ENCODE measurements at regions not wholly inside any gene's neighbourhood (a gene's known extent, or its start where the extent isn't known, plus 50 kb on each side); places are given as distances from the start of the nearest gene placed in this dataset.

- Histone ChIP-seq H3K27me3 (ENCODE audit: control insufficient read depth, insufficient read depth, low read length, poor library complexity, severe bottlenecking) (no peaks in the 10 kb centered on the region), H3K9me3 (ENCODE audit: control insufficient read depth, low read length) (no peaks in the 10 kb centered on the region), H3K4me3 (ENCODE audit: low read length) (no peak overlapping the region), H3K9ac (ENCODE audit: extremely low read depth, low read length, poor library complexity, severe bottlenecking) (no peak overlapping the region), H3K36me3 (ENCODE audit: control insufficient read depth, insufficient read depth, low read length) (no peaks in the 10 kb centered on the region), H3K27ac (ENCODE audit: low read depth, low read length) (no peak overlapping the region), H3K4me1 (ENCODE audit: control insufficient read depth, insufficient read depth, low read length) (peaks cover 9% of the 10 kb centered on the region)
- Mint-ChIP-seq H3K36me3 (ENCODE audit: low read depth) (no peaks in the 10 kb centered on the region), H3K9me3 (peaks cover 3% of the 10 kb centered on the region), H3K27me3 (ENCODE audit: insufficient read depth) (no peaks in the 10 kb centered on the region), H3K27ac (no peak overlapping the region), H3K4me1 (peaks cover 17% of the 10 kb centered on the region), H3K4me3 (no peak overlapping the region)
- TF ChIP-seq, protein P1, sequence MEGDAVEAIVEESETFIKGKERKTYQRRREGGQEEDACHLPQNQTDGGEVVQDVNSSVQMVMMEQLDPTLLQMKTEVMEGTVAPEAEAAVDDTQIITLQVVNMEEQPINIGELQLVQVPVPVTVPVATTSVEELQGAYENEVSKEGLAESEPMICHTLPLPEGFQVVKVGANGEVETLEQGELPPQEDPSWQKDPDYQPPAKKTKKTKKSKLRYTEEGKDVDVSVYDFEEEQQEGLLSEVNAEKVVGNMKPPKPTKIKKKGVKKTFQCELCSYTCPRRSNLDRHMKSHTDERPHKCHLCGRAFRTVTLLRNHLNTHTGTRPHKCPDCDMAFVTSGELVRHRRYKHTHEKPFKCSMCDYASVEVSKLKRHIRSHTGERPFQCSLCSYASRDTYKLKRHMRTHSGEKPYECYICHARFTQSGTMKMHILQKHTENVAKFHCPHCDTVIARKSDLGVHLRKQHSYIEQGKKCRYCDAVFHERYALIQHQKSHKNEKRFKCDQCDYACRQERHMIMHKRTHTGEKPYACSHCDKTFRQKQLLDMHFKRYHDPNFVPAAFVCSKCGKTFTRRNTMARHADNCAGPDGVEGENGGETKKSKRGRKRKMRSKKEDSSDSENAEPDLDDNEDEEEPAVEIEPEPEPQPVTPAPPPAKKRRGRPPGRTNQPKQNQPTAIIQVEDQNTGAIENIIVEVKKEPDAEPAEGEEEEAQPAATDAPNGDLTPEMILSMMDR (conservative IDR thresholded peaks at IDR 0.05): no peak
- WGBS, 2 experiments (ENCODE audit: insufficient coverage in 1 of 2, insufficient read length in 1 of 2): 76 to 100% methylated on average over 1 to 4 of the region's 4 CpGs
- DNase-seq: no peak
Measured at GRCh38 chr18:67074309-67074708, 442.2 kb downstream of the DSEL start.

- no peaks in the 10 kb centered on the region for H3K27me3 Mint-ChIP-seq (ENCODE audit: insufficient read depth)
- H3K4me3 Mint-ChIP-seq: no peak overlapping the region
- Histone ChIP-seq H3K4me3 (ENCODE audit: low read length) (no peak overlapping the region), H3K9me3 (ENCODE audit: control insufficient read depth, low read length) (no peaks in the 10 kb centered on the region), H3K9ac (ENCODE audit: extremely low read depth, low read length, poor library complexity, severe bottlenecking) (no peak overlapping the region), H3K27ac (ENCODE audit: low read depth, low read length) (no peak overlapping the region), H3K4me1 (ENCODE audit: control insufficient read depth, insufficient read depth, low read length) (peaks cover 8% of the 10 kb centered on the region), H3K36me3 (ENCODE audit: control insufficient read depth, insufficient read depth, low read length) (no peaks in the 10 kb centered on the region), H3K27me3 (ENCODE audit: control insufficient read depth, insufficient read depth, low read length, poor library complexity, severe bottlenecking) (no peaks in the 10 kb centered on the region)
- DNase-seq: no peak
- H3K4me1 Mint-ChIP-seq: peaks cover 14% of the 10 kb centered on the region
- H3K36me3 Mint-ChIP-seq (ENCODE audit: low read depth): no peaks in the 10 kb centered on the region
- no peak overlapping the region for H3K27ac Mint-ChIP-seq
- peaks cover 6% of the 10 kb centered on the region for H3K9me3 Mint-ChIP-seq
- TF ChIP-seq, protein P1 (conservative IDR thresholded peaks at IDR 0.05): no peak
- WGBS, 2 experiments (ENCODE audit: insufficient coverage in 1 of 2, insufficient read length in 1 of 2): 82 to 95% methylated on average over 2 of the region's 2 CpGs
Measured at GRCh38 chr18:67072791-67073190, 443.7 kb downstream of the DSEL start.

GRCh38 chr18:67068608-67069007 lies 447.9 kb downstream of the DSEL start:
- no peak for DNase-seq
- no peaks in the 10 kb centered on the region for H3K4me1 ChIP-seq (ENCODE audit: control insufficient read depth, insufficient read depth, low read length)
- H3K36me3 ChIP-seq (ENCODE audit: control insufficient read depth, insufficient read depth, low read length): no peaks in the 10 kb centered on the region
- no peaks in the 10 kb centered on the region for H3K27me3 ChIP-seq (ENCODE audit: control insufficient read depth, insufficient read depth, low read length, poor library complexity, severe bottlenecking)
- TF ChIP-seq, protein P1 (conservative IDR thresholded peaks at IDR 0.05): no peak
- H3K9me3 ChIP-seq (ENCODE audit: control insufficient read depth, low read length): peaks cover 7% of the 10 kb centered on the region
- H3K27ac ChIP-seq (ENCODE audit: low read depth, low read length): no peak overlapping the region
- Mint-ChIP-seq H3K9me3 (peaks cover 14% of the 10 kb centered on the region), H3K36me3 (ENCODE audit: low read depth) (no peaks in the 10 kb centered on the region), H3K27ac (no peak overlapping the region), H3K27me3 (ENCODE audit: insufficient read depth) (no peaks in the 10 kb centered on the region), H3K4me3 (no peak overlapping the region), H3K4me1 (no peaks in the 10 kb centered on the region)
- no peak overlapping the region for H3K4me3 ChIP-seq (ENCODE audit: low read length)
- no peak overlapping the region for H3K9ac ChIP-seq (ENCODE audit: extremely low read depth, low read length, poor library complexity, severe bottlenecking)
- WGBS, 2 experiments (ENCODE audit: insufficient coverage in 1 of 2, insufficient read length in 1 of 2): 94 to 100% methylated on average over 1 to 2 of the region's 2 CpGs

Data from endodermal cell (in vitro differentiated cells).